ENCODE measurements at regions not wholly inside any gene's neighbourhood (a gene's known extent, or its start where the extent isn't known, plus 50 kb on each side); places are given as distances from the start of the nearest gene placed in this dataset.

GRCh38 chr4:81965911-81966310 is 407.9 kb downstream of the HNRNPD start:
- in situ Hi-C loops (cut with HindIII; ENCODE audit: low sequenced_read_pairs): no loop called here

DNA sequence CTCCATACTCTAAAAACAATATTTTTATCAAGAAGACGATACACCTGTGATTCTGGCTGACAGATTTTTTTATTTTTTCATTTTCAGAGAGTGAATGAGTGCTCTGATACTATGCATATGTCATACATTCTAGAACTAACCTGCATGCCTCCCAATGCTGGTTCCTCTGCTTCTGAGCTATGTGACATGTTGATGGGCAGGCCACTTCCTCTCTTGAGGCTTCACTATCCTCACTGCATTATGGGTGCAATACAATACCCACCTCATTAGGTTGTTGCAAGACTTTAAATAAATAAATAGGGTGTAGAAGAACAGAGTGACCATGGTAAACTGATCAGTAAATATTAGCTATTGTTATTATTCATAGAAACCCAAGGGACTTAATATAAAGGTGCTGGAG is 408.3 kb downstream of the HNRNPD start:
- in situ Hi-C loops (cut with HindIII; ENCODE audit: low sequenced_read_pairs): no loop called here

DNA sequence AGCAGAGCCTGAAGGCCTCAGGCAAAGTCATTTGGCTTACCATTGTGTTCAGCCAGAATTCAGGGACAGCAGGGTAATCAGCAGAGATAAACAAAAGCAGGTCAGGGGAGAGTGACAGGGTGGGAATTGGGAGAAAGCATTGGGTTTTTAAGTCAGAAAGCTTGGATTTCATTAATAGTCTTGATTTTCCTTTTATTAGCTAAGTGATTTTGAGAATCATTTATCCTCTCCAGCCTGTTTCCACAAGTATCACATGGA is 410.1 kb downstream of the HNRNPD start:
- in situ Hi-C loops (cut with HindIII; ENCODE audit: low sequenced_read_pairs): no loop called here

DNA sequence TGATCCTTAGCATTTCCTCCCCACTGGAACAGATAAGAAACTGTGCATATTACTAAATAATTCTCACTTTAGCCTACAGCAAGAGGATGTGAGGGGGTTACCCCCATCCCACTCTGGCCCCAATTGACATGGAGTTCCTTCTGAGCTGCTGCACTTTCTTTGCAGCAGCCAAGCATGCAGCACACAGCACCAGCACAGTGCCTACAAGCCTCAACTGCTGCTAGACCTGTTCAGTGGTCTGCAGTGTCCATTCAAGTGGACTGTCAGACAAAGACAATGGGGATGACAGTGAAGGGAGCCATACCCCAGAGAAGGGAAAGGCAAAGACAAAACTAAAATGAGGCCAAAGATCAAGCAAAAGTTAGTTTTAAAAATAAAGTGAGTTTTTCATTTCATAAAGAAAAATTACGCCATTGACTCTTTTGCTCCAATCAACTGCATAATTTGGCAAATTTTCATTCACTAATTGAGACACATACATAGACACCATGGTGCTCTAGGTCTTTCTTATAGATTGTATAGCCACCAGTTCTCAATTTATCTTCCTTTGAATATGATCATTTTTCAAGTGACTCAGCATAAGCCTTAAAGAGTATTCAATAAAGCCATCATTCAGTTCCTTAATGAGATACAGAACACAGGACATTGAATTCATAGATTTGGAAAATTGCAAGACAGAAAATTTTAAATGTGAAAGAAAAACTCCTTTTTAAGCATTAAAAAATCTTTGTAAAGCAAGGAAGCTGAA is 410.6 kb downstream of the HNRNPD start:
- in situ Hi-C loops (cut with HindIII; ENCODE audit: low sequenced_read_pairs): no loop called here

DNA sequence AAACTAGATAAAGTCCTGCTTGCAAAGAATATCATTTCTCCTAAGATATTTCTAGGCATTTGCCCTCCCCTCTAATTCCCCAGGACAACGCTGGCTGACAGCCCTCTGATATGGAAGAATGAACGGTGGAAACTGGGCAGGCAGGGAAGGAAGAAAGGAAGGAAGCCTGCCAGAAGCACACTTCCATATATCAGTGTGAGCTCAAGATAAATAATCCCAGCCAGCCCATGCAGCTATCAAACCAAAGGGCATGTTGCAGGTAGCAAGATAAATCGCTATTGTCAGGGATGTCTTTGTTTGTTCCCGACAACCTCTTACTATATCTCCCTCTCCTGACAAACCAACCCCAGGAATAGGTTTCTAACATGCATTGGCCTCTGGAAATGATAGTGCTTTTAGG is 412.8 kb downstream of the HNRNPD start:
- in situ Hi-C loops (cut with HindIII; ENCODE audit: low sequenced_read_pairs): no loop called here

GRCh38 chr4:81954271-81954670 is 419.5 kb downstream of the HNRNPD start:
- in situ Hi-C loops (cut with HindIII; ENCODE audit: low sequenced_read_pairs): no loop called here

DNA sequence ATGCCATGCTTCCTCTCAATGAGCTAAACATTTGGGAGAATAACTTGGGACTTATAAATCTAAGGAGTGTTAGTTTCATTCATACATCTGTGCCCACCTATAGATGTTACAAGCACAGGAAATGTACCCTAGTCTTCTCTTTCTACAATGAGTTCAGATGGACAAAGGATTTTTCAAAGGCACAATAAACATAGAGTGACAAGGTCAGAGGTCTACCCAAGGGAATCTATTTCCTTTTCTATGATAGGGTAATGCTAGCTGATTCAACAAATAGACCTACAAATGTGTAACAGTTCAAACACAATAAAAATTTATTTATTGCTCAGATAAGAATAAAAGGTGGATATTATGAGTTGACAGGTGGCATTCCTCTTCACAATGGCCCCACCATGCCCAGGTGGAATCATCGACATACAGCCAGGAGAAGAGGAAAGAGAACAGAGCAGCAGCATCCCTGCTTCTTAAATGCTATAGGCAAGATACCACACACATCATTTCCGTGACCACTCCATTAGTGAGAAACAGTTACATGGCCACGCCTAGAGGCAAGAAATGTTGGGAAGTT is 421.8 kb downstream of the HNRNPD start:
- in situ Hi-C loops (cut with HindIII; ENCODE audit: low sequenced_read_pairs): no loop called here

DNA sequence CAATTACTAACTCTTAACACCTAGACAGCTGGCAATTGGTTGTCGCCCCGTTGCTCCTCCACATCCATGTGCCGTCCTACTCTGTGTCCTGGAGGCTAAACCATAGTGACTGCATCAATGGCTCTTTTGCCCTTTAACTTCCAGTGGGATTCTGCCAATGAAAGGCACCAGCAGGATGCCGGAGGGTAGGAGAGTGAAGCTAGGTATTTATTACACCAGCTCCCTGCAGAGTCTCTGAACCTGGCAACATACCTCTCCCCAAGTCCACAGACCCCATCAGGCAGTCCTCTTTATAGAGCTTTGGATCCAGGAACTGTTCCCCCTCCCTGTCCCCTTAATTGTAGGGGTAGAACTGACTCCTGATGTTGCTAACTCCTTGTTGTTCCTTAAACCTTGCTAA is 426.8 kb downstream of the HNRNPD start:
- in situ Hi-C loops (cut with HindIII; ENCODE audit: low sequenced_read_pairs): no loop called here

GRCh38 chr4:81930506-81931238 is 443.1 kb downstream of the HNRNPD start:
- in situ Hi-C loops (cut with HindIII; ENCODE audit: low sequenced_read_pairs): no loop called here

DNA sequence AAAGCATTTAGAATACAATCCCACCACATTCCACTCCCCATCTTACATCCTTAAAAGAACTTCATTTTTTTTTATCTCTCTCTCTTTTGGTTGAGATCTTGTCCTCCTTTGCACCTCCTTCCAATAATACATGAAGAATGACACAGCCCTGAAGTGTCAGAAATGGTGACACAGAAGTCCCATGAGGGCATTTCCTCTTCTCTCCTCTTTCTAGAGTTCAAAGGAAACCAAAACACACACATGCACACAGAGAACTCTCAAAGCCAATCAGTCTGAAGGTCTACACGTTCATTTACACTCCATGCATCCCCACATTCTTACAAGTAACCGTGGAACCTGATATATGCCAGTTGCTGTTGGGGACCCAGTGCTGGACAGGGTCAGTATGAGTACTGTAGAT is 450.7 kb downstream of the HNRNPD start:
- in situ Hi-C loops (cut with HindIII; ENCODE audit: low sequenced_read_pairs): no loop called here

DNA sequence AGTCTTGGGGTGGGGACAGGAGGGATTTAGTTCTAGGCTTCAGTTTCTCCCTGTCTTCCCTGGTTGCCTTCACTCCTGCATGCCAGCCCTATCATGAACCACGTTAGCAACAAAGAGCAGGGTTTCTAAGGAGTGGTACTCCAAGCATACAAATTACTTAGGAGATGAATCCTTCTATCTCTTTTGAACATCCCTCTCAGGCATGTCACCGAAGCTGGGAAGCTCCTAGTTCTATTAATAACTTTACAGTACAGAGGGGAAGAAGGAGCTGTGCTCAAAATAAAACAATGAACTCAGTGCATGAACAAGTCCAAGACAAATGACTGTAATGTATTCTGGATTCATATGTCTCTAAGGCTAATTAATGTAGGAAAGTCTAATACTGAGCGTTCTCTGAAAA is 450.6 kb upstream of the RASGEF1B start:
- in situ Hi-C loops (cut with HindIII; ENCODE audit: low sequenced_read_pairs): no loop called here

DNA sequence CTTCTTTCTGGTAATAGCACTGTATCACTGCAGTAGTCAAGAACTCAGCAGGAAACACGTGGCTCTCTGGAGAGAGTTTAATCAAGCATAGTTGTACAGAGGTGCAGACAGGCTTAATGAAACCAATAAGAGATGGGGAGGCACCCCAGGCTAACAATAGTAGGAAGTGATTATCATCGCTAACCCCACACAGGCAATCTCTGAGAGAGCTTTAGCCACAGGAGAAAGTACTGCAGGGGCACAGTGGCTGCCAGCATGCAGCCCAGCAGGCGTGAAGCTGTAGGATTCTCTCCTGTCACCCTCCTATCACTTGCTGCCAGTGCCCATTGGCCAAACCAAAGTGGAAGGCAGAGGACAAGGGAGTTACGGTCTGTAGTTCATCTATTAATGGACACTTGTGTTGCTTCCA is 450.0 kb upstream of the RASGEF1B start:
- in situ Hi-C loops (cut with HindIII; ENCODE audit: low sequenced_read_pairs): no loop called here

GRCh38 chr4:81919810-81920209 is 448.1 kb upstream of the RASGEF1B start:
- in situ Hi-C loops (cut with HindIII; ENCODE audit: low sequenced_read_pairs): no loop called here

DNA sequence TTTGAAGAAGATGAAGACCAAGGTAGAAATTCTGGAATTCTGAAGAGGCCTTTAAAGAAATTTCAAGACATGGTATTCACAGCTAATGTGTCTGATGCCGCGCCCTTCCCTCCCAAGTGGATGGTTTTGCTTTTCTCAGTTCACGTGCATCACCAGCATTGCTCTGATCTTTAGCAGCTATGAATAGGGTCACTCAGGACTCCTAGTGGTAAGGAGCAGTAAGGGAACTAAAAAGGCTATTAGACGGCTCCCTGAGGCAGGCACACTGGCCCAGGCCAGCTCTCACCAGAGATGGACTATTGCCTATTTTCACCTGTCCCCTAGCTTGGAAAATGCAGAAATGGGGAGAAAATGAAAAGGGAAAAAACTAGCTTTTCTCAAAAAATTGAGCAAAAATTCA is 447.5 kb upstream of the RASGEF1B start:
- in situ Hi-C loops (cut with HindIII; ENCODE audit: low sequenced_read_pairs): no loop called here

DNA sequence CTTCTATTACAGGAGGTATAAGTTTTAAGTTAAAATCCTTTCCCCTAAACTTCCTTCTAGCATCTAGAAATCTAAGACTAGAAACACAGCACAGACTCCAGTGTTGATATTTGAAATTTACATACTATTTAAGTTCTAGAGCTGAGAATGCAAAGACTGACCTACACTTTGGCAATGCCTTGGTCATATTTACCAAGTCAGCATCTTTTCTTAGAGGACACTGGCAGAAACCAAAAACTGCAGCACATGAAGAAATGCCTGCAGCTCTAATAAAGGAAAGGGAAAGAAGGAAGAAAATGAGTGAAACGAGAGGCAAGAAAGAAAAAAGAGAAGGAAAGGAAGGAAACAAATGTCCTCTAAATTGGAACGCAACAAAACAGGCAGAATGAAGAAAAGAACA is 443.7 kb upstream of the RASGEF1B start:
- in situ Hi-C loops (cut with HindIII; ENCODE audit: low sequenced_read_pairs): no loop called here

DNA sequence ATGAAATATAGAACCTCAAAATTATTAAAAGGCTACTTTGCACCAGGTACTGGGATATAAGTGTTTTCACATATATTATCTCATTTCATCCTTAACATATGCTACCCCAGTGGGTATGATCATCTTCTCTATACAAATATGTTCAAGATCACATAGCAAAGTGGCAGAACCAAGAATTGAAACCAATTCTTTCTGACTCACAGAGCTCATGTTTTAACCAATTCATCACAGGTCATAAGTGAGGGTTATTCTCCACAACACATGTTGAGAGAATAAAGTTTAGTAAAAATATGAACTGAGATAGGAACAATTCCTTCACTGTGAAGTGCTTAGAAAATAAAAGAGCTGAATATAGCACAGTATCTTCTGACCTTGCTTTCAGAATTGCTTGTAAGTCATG is 442.9 kb upstream of the RASGEF1B start:
- in situ Hi-C loops (cut with HindIII; ENCODE audit: low sequenced_read_pairs): no loop called here

GRCh38 chr4:81913427-81913879 is 441.7 kb upstream of the RASGEF1B start:
- in situ Hi-C loops (cut with HindIII; ENCODE audit: low sequenced_read_pairs): no loop called here

DNA sequence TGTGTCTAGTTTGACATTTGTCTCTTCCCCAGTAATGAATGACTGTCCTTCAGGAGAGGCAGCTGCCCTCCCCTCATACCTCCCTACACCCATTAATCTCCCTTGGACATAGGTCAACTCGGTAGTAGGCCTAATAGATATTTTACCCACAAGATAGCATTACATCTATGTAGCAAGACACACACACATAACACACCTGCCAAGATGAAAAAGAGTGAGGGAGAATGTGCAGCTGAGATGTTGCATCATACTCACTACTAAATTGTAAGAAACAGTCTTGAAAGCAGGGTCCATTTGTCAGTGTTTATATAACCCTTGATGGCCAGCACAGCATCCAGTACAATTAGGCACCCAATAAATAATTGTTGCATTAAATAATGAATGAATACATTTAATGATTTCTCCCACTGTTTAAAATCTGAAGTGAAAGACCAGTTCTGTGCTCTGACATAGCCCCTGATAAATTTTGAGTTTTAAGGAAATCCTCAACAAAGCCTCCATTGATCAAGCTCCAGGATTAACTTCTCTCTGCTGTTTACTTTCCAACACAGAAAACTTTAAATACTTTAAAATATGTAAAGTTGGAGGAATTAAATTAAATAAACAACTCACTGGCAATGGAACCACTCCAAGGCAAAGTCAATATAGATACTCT is 440.8 kb upstream of the RASGEF1B start:
- in situ Hi-C loops (cut with HindIII; ENCODE audit: low sequenced_read_pairs): no loop called here

GRCh38 chr4:81906905-81907304 is 435.2 kb upstream of the RASGEF1B start:
- in situ Hi-C loops (cut with HindIII; ENCODE audit: low sequenced_read_pairs): no loop called here

DNA sequence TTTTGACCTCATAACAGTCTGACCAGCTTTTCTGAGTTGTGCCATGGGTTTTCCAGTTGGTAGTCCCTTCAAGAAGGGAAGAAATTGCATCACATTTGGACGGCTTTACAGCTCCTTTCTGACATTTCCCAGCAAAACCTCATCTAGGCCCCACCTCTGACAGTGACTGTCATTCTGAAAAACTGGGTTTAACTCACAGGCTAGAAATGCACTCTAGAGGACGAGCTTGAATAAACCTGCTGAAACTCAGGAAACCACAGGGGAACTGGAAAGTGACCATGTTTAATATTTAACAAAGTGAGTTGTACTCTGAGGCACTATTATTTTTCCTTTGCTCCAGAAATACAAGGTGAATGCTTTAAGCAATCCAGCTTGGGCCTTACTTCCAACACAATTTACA is 434.3 kb upstream of the RASGEF1B start:
- in situ Hi-C loops (cut with HindIII; ENCODE audit: low sequenced_read_pairs): no loop called here

DNA sequence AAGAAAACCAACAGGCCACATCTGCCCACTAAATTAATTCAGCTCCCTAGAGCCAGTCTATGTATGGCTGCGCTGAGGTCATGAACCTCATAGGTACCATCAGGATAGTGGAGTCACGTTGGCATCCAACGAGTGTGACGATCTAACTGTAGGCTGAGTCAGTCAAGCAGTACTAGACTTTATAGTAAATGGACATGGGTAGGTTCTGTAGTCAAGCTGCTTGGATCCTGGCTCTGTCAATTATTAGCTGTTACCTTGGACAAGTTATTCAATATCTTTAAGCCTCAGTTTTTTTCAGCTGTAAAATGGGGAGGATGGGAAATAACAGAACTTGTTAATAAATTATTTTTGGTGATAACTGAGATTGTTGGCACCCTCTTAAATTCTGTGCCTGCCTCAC is 432.4 kb upstream of the RASGEF1B start:
- in situ Hi-C loops (cut with HindIII; ENCODE audit: low sequenced_read_pairs): no loop called here

GRCh38 chr4:81903212-81903611 is 431.5 kb upstream of the RASGEF1B start:
- in situ Hi-C loops (cut with HindIII; ENCODE audit: low sequenced_read_pairs): no loop called here

Data from DLD1 (cell line).